GM12872 (cell line): ENCODE measurements at regions not wholly inside any gene's neighbourhood (a gene's known extent, or its start where the extent isn't known, plus 50 kb on each side); places are given as distances from the start of the nearest gene placed in this dataset.

ENCODE experiments used
- TF ChIP-seq, protein P1 (sequence below): IDR thresholded peaks from 3 replicates; pipeline ENCODE4 v1.5.1; 2011; ENCODE audit warnings: low read depth, mild to moderate bottlenecking, low read length, moderate library complexity; ENCODE audit not compliant: insufficient read depth

GRCh38 chr14:56461276-56462275 is 118.0 kb upstream of the TMEM260 start:
- TF ChIP-seq, protein P1, sequence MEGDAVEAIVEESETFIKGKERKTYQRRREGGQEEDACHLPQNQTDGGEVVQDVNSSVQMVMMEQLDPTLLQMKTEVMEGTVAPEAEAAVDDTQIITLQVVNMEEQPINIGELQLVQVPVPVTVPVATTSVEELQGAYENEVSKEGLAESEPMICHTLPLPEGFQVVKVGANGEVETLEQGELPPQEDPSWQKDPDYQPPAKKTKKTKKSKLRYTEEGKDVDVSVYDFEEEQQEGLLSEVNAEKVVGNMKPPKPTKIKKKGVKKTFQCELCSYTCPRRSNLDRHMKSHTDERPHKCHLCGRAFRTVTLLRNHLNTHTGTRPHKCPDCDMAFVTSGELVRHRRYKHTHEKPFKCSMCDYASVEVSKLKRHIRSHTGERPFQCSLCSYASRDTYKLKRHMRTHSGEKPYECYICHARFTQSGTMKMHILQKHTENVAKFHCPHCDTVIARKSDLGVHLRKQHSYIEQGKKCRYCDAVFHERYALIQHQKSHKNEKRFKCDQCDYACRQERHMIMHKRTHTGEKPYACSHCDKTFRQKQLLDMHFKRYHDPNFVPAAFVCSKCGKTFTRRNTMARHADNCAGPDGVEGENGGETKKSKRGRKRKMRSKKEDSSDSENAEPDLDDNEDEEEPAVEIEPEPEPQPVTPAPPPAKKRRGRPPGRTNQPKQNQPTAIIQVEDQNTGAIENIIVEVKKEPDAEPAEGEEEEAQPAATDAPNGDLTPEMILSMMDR = no peak

- TF ChIP-seq, protein P1 = no peak
Measured at GRCh38 chr14:56463271-56463890, 116.2 kb upstream of the TMEM260 start.

- TF ChIP-seq, protein P1 = no peak
Measured at GRCh38 chr14:56471056-56471455, 108.5 kb upstream of the TMEM260 start.

- TF ChIP-seq, protein P1 = peak; percentile 70
Measured at GRCh38 chr14:56474419-56475022, 105.1 kb upstream of the TMEM260 start.

DNA sequence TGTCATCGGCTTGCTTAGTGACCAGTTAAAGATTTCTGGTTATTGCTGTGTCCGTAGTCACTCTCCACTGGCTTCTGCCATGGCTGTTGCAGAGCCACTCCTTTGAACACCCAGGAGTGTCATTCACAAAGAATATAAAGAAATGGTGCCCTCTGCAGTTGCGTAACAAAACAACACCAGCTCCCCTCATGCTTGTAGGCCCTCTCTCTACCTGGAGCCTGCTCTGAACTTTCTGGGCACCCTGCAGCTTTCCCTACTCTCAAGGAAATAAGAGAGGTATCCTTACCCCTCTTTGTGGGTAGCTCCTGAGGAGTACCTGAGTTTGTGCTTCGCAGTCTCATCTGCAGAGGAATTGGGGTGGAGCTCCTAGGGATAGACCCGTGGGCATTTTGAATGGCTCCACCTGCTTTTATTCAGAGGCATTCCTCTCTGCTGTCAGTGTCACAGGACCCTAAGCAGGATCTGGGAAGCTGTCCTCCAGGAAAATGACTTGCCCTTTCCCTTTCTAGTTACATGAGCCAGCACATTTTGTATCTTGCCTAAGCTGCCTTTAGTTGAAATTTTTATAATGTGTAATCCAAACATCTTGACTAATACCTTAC is 97.2 kb upstream of the TMEM260 start:
- TF ChIP-seq, protein P1 = peak; percentile 32; the same call in 1 of the 3 replicates

- TF ChIP-seq, protein P1 = no peak
Measured at GRCh38 chr14:56487090-56487667, 92.4 kb upstream of the TMEM260 start.
